GM18909 (cell line): ENCODE measurements at regions not wholly inside any gene's neighbourhood (a gene's known extent, or its start where the extent isn't known, plus 50 kb on each side); places are given as distances from the start of the nearest gene placed in this dataset.
"Not testable (repeated sequence)": the region's sequence is repeated elsewhere in the genome, so short reads cannot be mapped to it uniquely, and the experiment has no call there.

ENCODE experiments used
- ATAC-seq: cut with Tn5 transposase; IDR thresholded peaks from one replicate; pipeline ENCODE4 v1.9.1; 2021; ENCODE audit warnings: mild to moderate bottlenecking; ENCODE audit not compliant: unreplicated experiment, poor library complexity

DNA sequence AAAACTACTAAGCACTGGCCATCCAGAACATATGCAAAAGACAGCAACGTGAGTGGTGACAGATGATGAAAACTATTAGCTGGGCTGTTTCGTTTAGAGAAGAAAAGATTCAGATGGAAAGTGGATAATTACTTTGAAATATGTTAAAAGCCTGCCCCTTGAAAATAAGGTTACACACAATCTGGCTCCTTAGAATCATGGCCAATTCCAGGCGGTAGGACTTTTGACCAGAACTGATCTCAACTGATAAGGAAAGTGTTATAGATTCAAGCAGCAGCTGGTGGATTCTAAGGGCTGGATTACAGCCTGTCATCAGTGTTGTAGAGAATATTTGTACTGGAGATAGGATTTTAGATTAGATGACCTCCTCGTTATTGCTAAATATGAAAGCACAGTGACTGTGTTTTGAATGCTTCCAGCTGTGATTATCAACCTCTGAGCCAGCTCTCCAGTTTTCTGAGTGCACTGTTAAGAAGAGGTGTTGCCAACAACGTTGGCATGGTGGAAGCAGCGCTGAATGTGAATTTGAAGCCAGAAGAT lies 75.1 kb downstream of the KBTBD2 start:
- not testable (repeated sequence) for ATAC-seq

DNA sequence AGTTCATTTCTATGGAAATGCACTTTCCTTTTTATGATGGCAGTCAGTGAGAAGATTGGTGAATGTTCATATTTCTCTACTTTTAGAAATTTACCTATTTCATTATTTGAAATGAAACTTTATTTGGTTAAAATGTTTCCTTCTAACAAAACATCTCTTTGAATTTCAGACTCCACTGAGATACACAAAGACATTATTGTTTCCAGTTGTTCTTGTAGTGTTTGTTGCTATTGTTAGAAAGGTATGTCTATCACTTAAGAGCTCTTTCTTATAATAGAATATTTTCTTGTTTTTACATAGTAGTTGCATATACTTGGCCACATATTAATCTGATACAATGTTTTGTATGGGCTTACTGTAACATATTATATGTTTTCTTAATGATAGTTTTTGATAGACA lies 76.8 kb downstream of the KBTBD2 start:
- not testable (repeated sequence) for ATAC-seq

- ATAC-seq, result no peak
These were observed 81.7 kb downstream of the KBTBD2 start for GRCh38 chr7:32809871-32810270.

- ATAC-seq, result no peak
These were observed 82.2 kb downstream of the KBTBD2 start for GRCh38 chr7:32809347-32809746.

GRCh38 chr7:32803406-32804141 lies 88.0 kb downstream of the KBTBD2 start:
- no peak for ATAC-seq

DNA sequence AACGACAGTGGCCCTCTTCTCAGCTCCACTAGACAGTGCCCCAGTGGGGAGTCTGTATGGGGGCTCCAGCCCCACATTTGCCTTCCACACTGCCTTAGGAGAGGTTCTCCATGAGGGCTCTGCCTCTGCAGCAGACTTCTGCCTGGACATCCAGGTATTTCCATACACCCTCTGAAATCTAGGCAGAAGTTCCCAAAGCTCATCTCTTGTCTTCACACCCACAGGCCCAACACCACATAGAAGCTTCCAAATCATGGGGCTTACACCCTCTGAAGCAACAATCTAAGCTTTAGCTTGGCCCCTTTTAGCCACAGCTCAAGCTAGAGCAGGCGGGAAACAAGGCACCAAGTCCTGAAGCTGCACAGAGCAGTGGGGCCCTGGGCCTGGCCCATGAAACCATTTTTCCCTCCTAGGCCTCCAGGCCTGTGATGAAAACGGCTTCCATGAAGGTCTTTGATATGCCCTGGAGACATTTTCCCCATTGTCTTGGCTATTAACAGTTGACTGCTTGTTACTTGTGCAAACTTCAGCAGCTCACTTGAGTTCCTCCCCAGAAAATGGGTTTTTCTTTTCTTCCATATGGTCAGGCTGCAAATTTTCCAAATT lies 89.2 kb downstream of the KBTBD2 start:
- ATAC-seq, result no peak

- not testable (repeated sequence) for ATAC-seq
These were observed 98.5 kb downstream of the KBTBD2 start for GRCh38 chr7:32793053-32793452.

- ATAC-seq, result not testable (repeated sequence)
These were observed 100.7 kb downstream of the KBTBD2 start for GRCh38 chr7:32790766-32791430.

DNA sequence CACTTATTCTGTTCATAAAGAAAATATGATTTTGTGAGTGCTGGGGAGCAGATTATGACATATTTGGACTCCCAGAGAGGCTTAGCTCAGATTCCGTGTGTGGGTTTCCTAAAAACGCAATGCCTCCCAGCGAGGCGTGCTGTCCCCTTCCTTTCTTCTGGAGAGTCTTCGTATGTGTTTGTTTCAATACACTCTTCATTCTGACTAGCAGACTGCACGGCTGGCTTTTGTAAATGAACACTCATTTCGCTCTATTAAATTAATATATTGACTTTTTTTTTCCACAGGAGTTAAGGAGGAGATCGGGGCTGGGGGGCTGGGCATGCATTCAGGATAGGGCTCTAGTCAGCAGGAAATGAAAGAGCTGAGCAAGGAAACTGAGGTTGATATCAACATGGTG lies 102.3 kb downstream of the KBTBD2 start:
- not testable (repeated sequence) for ATAC-seq

DNA sequence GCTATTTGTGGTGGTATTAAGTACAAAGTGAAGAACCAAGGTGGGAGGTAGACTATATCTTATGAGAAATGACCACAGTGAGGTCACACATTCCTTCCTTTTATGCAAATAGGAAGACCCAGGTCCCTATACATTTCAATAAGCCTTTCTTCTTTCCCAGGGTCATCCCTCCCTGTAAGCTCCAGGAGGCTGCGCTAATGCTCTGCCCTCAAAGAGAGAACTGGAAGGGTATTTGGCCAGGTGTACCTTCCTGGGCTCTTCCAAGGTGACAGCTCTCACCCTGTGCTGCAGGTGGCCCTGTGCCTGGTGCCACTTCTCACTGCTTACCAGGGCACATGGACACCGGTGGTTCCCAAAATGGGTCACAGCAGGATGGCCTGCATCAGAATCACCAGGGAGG lies 103.4 kb downstream of the KBTBD2 start:
- not testable (repeated sequence) for ATAC-seq

DNA sequence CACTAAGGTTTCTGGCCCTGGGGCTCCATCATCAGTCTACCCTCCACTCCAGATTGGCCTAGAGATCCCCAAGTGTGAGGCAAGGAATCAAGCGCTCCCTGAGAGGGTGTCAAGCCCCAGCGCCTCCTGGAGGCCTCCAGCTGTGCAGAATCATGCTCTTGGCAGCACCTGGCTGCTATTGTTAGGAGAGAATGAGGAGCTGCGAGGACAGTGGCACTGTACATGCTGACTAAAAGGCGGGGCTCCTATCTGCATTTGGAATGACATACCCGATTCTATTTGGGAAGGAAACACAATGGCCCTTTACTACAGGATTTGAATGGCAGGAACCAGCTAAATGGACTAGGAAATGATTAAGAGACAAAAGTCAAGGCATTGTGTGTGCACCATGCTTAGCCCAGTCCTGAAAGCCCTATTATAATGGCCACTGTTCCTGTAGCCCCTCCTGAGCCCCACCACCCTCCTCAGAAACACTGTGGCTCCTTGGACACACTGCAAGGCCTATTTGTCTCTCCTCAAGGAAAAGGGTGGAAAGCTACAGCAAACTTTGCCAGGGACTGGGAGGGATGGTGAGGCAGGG lies 106.1 kb downstream of the KBTBD2 start:
- ATAC-seq, result not testable (repeated sequence)

DNA sequence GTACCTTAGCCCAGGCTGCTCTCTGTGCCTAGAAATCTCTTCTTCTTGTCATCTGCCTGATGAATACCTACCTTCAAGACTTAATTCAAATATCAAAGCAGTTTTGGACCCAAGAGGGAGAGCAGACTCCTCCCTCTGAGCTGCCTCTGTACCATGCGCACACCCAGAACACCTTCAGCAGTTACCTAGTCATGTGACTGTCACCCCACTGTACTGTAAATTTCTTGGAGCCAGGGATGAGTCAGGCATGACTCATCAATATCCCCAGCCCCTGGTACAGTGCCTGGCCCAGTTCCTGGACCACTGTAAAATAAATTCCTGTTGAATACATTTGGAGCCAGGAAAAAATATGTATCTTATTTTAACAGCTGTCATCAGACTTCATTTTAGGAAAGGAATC lies 111.7 kb downstream of the KBTBD2 start:
- ATAC-seq, result not testable (repeated sequence)

DNA sequence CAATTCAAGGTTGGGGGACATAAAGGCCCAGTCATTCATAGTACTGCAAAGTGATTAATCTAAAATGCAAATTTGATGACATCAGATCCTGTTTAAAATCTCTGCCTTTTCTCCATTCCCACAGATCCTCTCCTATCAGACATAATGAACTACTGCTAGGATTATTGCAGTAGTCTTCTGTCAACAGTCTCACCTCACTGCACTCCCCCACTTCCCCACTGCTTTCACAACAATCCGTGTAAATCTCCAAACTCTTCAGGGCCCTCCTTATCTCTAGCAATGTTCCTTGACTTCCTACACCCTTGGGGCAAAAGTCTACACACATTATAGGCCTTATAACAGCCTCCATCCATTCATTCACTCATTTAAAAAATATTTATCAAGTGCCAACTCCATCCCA lies 112.4 kb downstream of the KBTBD2 start:
- no peak for ATAC-seq

- ATAC-seq, result not testable (repeated sequence)
These were observed 114.4 kb downstream of the KBTBD2 start for GRCh38 chr7:32777041-32777666.

DNA sequence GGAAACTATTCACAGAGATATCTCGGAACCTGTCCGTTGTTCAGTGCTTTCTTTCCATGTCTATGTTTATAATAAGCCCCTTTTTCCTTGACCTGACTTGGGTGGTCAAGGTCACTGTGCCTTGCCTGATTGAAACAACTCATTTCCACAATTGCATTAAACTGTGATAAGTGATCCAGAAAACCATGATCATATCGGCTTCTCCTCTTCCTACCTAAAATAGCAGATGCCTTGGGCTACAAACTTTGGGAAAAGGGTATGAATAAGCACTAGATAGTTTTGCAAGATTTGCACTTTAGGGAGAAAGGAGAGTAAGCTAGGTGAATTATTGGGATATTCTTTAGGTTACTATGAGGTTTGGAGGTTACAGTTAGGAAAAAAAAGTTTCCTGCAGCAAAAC lies 115.2 kb downstream of the KBTBD2 start:
- ATAC-seq, result not testable (repeated sequence)

GRCh38 chr7:32775809-32776208 lies 115.8 kb downstream of the KBTBD2 start:
- ATAC-seq, result not testable (repeated sequence)

DNA sequence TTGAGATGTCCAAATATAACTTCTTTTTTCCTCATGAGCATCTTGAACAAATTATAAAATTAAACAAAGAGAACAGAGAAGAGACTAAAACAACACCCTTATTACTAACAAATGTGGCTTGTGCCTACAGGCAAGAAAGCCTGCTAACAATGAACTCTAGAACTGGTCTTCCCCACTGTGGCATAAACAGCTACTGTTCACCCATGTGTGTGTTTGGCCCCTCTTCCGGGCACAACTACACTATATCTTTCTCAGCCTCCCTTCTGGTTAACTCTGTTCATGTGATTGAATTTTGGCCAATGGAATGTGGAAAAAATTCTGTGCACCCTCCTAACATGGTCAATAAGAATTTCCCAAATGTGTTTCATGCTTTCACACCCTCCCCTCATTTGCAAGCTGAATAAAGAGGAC lies 117.0 kb downstream of the KBTBD2 start:
- ATAC-seq, result no peak

DNA sequence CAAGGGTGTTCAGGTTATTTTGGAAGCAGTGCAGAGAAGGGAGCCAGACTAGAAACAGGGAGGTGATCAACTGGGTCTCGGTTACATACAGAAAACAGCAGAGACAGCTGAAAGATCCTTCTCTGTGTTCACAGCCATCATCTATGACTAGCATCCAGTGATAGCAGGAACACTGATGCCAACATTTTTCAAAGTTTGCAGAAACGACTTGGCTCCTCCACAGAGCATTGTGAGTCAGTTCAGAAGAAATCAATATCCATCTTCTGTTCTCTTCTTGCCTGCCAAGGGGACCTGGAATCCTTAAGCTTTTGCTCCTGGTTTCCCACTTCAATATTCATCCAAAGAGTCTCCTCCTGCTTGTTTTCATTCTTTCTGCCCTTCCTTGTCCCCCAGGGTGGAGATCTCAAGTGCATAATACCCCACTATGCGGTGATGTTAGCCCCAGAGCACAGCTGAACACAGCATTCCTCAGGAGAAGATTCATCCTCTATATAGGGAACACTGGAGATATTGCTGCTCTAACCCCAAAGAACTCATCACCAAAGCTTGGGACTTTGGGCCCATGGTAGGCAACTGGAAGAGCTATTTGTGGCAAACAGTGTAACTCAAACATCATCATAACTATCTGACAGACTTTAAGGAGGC lies 122.6 kb downstream of the KBTBD2 start:
- ATAC-seq, result not testable (repeated sequence)

- ATAC-seq, result not testable (repeated sequence)
These were observed 123.2 kb downstream of the KBTBD2 start for GRCh38 chr7:32768338-32768737.
